GM18861 (cell line): ENCODE measurements at regions not wholly inside any gene's neighbourhood (a gene's known extent, or its start where the extent isn't known, plus 50 kb on each side); places are given as distances from the start of the nearest gene placed in this dataset.
"Not testable (repeated sequence)": the region's sequence is repeated elsewhere in the genome, so short reads cannot be mapped to it uniquely, and the experiment has no call there.

ENCODE experiments used
- ATAC-seq: cut with Tn5 transposase; IDR thresholded peaks from one replicate; pipeline ENCODE4 v1.9.1; 2021; ENCODE audit not compliant: unreplicated experiment

- no peak for ATAC-seq
These were observed 51.8 kb downstream of the ASCL4 start for GRCh38 chr12:107826276-107826675.

DNA sequence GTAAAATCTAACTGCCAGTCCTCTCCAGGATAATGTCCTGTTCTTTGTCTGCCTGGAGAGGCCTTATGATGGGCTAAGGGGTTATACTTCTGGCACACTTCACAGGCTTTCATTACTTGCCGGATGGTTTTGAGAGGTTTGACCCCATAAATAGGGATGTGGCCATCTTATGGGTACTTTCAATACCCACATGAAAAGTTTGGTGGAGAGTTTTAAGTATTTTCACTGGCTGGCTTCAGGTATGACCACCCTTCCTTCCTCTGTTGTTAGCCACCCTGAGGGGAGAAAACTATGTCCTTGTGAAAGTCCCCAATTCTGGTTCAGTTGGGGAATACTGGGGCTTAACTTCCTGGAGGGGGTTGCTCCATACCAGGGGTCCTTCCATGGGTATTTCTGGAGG, 54.8 kb downstream of the ASCL4 start:
- no peak for ATAC-seq

DNA sequence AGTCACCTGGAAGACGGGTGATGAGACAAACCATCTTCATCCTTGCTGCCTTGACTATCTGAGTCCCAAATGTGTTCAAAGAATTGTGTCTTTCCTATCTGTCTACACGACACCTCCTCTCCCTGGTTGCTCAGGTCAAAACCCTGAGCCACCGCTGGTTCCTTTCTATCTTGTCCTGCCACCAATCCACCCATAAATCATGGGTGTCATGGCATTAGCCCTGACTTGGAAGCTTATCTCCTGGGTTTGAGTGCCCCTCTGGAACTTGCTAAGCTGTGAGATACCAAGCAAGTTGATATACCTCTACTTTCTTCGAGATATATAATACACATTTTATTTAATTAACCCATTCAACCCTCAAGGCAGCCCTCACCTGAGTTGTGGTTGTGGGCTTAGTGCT, 57.9 kb downstream of the ASCL4 start:
- ATAC-seq, result no peak

DNA sequence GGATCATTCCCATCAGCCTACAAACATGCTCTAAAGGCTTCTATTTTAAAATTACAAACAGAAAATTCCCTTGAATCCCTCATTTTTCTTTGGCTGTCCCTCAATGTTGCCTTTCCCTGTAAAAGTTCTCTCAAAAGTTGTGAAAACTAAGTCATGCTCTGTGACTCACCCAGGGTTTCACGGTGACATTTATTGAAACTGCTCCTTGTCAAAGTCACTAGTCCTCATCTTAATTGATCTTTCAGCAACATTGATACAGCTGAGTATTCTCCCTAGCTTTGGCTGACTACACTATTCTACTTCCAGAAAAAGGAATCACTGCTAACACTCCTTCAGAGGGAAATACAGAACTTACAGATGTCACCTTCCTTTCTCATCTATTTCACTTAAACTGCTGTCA, 65.7 kb downstream of the ASCL4 start:
- ATAC-seq, result no peak

DNA sequence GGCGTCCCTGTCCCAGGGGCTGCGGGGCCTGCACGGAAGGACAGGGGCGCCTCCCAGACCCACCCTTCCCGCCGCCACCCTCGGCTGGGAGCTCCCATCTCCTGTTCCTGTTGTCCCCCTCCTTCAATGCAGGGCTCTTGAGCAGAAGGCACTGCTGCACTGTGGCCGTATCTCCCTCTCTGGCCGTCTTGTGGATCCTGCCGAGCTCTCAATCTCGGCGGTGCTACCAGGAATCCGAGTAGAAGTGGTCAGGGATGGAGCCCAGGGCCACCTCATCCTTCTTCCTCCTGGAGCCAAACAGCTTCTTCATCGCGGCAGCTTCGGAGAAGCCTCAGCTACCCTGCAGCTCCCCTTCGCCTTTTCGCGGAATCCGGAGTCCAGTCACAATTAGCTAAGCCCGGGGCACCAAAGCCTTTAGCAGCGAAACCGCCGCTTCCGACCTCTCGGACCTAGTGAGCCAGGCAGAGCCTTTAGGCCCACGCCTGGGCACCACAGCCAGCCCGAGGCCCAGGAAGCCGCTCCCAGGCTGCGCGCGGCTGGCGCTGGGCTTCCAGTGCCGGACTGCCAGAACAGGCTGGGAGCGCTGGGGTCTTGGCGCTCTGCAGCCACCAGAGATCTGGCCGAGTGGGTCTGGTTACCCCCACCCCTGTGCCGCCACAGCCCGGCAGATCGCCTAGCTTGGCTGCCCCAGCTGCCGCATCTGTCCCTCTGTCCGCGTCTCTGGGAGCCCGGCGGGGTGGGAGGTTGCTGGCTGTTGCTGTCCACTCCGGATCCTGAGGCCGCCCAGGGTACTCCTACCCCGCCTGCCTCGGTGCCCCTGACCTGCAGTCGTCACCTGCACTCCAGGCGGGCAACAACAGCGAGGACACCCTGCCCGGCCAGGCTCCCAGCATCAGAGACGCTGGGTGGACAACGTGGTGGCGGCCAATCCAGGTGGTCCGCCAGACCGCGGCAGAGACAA, 69.1 kb downstream of the ASCL4 start:
- ATAC-seq, result no peak

DNA sequence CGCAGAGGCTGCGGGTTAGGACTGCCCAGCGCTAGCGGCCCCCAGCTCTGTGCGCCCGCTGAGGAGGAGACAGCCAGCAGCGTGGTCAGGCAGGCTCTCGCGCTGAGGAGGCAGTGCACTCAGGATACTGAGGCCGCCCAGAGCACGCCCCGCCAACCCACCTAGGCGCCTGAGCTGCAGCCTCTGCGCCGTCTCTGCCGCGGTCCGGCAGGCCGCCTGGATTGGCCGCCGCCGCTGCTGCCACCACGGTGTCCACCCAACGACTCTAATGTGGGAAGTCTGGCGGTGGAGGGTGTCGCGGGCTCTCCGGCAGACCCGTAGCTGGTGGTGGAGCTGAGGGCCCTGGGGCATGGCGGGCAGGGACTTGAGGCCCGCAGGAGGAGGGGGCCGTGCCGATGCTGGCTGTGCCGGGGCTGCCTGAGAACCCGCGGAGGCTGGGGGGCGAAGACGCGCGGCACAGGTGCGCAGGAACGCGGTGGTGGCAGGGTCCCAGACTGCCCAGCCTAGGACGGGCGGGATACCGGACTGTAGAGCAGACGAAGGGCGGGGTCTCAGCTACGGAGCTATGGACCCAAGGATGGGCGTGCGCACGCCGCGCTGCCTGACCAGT, 69.9 kb downstream of the ASCL4 start:
- no peak for ATAC-seq

DNA sequence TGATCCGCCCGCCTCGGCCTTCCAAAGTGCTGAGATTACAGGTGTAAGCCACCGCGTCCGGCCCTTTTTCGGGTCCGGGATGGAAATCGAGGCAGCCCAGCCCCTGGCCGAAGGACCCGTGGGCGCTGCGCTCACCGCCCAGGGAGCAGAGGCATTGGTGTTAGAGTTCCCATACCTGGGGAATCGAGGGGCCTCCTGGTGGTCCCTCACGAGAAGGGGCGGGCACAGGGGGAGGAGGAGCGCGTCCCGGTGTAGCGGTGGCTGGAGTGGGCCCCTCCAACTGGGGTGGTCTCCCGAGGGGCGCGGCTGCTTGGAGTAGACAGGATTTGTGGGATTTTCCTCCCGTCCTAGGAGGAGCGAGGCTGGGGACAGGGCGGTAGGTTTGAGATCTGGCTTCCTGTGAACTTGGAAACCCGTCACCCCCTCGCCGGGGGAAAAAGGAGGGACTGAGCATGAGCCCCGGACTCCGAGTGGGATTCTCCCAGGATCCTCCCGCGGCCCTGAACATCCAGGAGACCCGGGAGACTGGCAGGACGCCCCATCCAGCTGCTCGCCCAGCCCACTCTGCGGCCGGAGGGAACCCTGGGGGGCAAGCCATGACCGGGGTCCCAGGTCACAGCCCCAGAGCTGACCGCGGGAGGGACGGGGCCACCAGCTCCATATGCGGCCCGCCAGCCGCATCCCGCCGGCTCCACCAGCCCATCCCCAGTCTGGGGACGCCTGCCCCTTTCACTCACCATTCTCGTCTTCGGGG, 70.9 kb downstream of the ASCL4 start:
- ATAC-seq, result no peak

- no peak for ATAC-seq
These were observed 71.6 kb downstream of the ASCL4 start for GRCh38 chr12:107845980-107846659.

GRCh38 chr12:107847430-107847829, 72.9 kb downstream of the ASCL4 start:
- no peak for ATAC-seq

DNA sequence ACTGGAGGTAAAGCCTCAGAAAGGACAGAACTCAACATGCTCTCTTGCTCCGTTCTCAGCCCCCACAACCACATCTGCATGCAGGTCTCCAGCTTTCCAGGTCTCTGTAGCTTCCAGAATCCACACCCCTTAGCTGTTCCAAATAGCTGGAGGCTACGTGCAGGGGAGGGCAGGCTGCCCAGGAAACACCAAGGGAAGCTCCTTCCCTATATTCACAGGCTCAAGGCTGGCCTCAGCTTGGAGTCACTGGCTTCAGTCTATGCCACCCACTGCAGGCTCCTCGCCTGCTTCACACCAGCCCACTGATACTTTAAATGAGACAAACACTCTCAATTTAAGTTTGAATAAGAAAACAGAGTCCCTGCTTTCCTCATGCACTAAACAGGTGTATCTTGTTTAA, 73.3 kb downstream of the ASCL4 start:
- no peak for ATAC-seq

DNA sequence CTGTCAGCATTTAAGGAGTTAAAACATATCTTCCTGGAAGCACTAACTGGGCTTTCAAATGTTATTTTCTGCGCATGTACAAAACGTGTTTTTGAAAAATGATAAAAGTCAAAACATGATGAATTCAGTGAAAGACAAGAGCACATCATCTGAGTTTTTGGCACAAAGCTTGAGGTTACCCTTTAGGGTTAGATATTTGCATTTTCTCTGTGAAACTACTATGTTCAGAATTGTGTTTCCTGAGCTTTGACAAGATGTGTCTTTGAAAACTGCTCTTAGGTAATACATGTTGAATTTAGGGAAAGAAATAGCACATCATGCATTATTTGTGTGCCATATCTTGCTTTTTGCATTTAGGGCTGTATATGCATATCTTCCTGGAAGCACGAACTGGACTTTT, 79.0 kb downstream of the ASCL4 start:
- ATAC-seq, result no peak

DNA sequence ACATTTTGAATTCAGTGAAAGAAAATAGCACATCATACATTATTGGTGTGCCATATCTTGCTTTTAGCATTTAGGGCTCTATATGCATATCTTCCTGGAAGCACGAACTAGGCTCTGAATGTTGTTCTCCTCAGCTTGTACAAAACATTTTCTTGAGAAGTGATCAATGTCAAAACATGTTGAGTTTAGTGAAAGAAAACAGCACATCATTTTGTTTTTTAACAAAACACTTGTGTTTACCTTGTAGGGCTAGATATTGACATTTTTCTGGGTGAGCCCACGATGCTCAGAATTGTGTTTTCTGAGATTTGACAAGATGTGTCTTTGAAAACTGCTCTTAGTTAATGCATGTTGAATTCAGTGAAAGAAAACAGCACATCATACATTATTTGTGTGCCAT, 81.0 kb downstream of the ASCL4 start:
- no peak for ATAC-seq

DNA sequence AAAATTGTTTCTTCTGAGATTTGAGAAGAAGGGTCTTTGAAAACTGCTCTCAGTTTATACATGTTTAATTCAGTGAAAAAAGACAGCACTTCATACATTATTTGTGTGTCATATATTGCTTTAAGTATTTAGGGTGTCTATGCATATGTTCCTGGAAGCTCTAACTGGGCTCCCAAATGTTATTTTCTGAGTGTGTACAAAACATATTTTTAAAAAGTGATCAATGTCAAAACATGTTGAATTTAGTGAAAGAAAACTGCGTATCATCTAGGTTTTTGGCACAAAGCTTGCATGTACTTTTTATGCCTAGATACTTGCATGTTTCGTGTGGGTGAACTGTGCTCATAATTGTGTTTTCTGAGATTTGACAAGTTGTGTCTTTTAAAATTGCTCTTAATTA, 81.6 kb downstream of the ASCL4 start:
- ATAC-seq, result no peak

GRCh38 chr12:107857191-107857590, 82.7 kb downstream of the ASCL4 start:
- ATAC-seq, result no peak

- no peak for ATAC-seq
These were observed 84.9 kb downstream of the ASCL4 start for GRCh38 chr12:107859367-107859766.

DNA sequence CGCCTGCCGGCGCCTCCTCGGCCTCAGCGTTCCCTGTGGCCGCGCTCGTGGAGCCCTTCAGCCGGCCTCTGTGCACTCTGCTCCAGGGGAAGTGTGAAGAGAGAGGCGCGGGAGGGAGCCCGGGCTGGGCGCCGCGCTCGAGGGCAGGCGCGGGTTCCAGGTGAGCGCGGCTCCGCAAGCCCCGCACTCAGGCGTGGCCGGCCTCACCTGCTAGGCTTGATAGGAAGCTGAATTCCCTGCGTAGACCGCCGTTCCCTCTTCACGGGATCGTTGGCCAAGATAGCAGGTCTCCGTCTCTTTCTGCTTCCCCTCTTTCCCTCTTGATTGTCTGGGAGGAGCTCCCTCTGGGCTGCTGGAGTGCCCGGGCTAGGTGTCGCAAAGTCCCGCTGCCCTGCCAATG, 89.7 kb downstream of the ASCL4 start:
- ATAC-seq, result no peak

DNA sequence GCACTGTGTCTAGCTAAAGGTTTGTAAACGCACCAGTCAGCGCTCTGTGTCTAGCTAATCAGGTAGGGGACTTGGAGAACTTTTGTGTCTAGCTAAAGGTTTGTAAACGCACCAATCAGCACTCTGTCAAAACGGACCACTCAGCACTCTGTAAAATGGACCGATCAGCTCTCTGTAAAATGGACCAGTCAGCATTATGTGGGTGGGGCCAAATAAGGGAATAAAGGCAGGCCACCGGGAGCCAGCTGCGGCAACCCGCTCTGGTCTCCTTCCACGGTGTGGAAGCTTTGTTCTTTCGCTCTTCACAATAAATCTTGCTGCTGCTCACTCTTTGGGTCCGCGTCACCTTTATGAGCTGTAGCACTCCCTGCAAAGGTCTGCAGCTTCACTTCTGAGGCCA, 90.2 kb downstream of the ASCL4 start:
- ATAC-seq, result not testable (repeated sequence)

GRCh38 chr12:107873223-107873622, 98.7 kb downstream of the ASCL4 start:
- ATAC-seq, result no peak

GRCh38 chr12:107875786-107876185, 101.3 kb downstream of the ASCL4 start:
- ATAC-seq, result no peak

DNA sequence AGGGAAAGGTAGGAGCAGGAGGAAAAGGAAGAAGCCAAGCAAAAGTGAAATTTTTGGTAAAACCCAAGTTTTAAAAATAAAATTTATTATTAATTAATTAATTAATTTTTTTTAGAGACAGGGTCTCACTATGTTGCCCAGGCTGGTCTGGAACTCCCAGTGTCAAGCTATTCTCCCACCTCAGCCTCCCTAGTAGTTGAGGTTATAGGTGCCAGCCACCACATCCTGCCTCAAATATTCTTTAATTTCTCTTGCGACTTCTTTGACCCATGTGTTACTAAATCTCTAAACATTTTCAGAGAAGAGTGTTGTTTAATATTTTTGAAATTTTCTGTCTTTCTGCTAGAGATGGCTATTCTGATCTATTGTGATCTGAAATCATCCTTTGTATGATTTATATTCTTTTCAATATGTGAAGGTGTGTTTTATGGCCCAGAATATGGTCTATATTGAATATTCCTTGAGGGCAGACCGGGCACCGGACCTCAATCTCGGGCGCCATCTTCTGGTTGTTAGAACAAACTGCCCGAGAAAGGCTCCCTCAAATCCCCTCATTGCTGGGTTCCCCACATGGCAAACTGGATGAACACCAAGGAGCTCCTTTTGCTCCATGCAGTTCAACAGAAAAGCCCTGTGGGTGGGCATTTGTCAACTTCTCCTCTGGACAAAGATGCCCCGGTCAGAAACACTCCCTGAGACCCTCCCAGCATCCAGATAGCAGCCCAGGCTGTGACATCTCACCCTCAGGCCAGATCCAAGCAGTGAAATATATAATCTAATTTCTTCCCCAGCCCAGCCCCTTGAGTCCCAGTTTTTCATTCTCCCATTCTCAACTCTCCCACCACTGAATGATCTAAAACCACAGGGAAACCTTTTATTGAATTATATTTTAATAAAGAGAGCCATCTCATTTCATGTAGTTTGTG, 110.5 kb downstream of the ASCL4 start:
- ATAC-seq, result no peak
